Activated naive CD4-positive, alpha-beta T cell treated with anti-CD3 and anti-CD28 coated beads, Interleukin-2, amount 10 ng/mL, durations not matched to agents 7 days and 5 days (primary cell): ENCODE measurements at regions not wholly inside any gene's neighbourhood (a gene's known extent, or its start where the extent isn't known, plus 50 kb on each side); places are given as distances from the start of the nearest gene placed in this dataset.

Source experiments
- CTCF ChIA-PET: fragments of 350-600 bp; sonication (Branson Sonifier 250); formaldehyde crosslinking; loops from one replicate; lab custom pipeline; 2021; ENCODE audit warnings: antibody characterized with exemption; lab: Charles Lee
- DNase-seq: peaks from one replicate; pipeline ENCODE4 v3.0.0-alpha.2; 2020
- H3K27ac Mint-ChIP-seq: one replicate; pipeline ENCODE4 v1.8.0; 2021; ENCODE audit warnings: mild to moderate bottlenecking, moderate library complexity, mixed read lengths
- H3K27me3 Mint-ChIP-seq: one replicate; pipeline ENCODE4 v1.8.0; 2021; ENCODE audit warnings: mild to moderate bottlenecking, mixed read lengths
- H3K36me3 Mint-ChIP-seq: one replicate; pipeline ENCODE4 v1.8.0; 2021; ENCODE audit warnings: mixed read lengths
- H3K4me1 Mint-ChIP-seq: one replicate; pipeline ENCODE4 v1.8.0; 2021; ENCODE audit warnings: mixed read lengths
- H3K4me3 Mint-ChIP-seq: one replicate; pipeline ENCODE4 v1.8.0; 2021; ENCODE audit warnings: mild to moderate bottlenecking, moderate library complexity, mixed read lengths
- H3K9me3 Mint-ChIP-seq: one replicate; pipeline ENCODE4 v1.8.0; 2021; ENCODE audit warnings: mixed read lengths

DNA sequence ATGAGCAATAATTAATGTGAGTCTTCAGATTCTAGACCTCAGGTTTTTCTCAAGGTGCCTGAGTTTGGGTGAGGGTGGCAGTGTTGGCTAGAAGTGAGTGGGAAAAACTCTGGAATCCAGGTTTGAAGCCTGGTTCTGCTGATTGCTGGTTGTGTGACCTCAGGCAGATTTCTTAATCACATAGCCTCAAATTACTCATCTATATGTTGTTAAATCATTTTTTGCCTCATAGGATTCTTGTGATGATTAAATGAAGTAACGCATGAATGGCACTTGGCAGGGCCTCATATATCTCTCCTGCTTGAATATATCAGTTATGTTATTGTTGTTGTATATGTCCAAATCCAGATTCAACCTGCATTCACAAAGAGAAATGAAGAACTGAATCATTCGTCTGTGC, 60.5 kb downstream of the NR2F2 start:
- H3K9me3 Mint-ChIP-seq: no peaks in the 10 kb centered on the region
- no peak overlapping the region for H3K4me3 Mint-ChIP-seq
- no peak for DNase-seq
- H3K27me3 Mint-ChIP-seq: no peaks in the 10 kb centered on the region
- H3K4me1 Mint-ChIP-seq: no peaks in the 10 kb centered on the region
- H3K36me3 Mint-ChIP-seq: no peaks in the 10 kb centered on the region
- H3K27ac Mint-ChIP-seq: no peak overlapping the region
- CTCF ChIA-PET: no interaction called here

DNA sequence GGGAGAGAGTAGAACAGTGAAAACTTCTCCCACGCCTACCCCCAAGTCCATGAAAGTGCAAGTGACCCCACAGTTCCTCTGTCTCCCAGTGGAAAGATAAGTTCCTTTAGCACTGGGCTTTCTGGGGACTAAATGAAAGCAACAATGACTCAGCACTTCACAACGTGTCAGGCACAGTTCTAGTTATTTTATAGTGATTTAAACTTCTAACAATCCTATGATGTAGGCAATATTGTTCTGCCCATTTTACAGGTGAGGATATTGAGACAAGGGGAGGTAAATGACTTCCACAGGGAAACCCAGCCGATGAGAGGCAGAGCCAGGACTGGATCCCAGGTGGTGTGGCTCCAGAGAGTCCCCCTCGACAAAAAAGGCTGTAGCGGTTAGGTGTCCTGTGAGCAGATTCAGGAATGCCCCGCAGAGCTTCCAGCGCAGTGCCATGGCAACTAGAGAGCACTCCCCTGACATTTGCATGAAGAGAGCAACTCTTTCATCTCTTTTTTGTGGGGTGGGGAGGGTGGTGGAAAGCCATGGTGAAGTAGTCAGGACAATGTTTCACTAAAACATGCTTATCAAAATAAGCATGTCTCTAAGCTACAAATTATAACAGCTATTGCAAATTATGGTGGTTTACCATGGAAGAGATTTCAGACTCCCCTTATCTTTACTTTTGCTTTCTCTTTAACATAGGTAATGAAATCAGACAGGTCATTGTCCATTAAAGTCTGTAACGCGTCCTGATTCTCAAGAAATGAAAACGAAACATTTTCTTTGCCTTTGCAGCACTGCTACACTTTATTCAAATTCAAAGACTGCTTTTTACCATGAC, 62.1 kb downstream of the NR2F2 start:
- Mint-ChIP-seq H3K27ac (no peak overlapping the region), H3K27me3 (no peaks in the 10 kb centered on the region), H3K4me3 (no peak overlapping the region), H3K4me1 (no peaks in the 10 kb centered on the region), H3K36me3 (no peaks in the 10 kb centered on the region), H3K9me3 (no peaks in the 10 kb centered on the region)
- CTCF ChIA-PET: no interaction called here
- DNase-seq: no peak

DNA sequence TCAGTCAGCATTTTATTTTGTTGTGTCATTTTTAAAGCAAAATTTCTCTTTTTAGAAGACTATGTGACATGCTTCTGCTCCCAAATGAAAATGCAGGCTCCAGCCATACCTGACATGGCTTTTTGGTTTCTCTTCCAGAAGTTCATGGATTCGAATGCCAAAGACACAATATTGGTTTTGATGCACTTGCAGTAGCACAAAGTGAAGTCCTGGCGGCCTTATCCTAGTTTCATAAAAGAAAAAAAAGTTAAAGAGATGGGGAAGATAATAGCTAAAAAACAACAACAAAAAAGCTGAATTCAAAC, 62.7 kb downstream of the NR2F2 start:
- Mint-ChIP-seq H3K36me3 (no peaks in the 10 kb centered on the region), H3K27ac (no peak overlapping the region), H3K9me3 (no peaks in the 10 kb centered on the region), H3K4me3 (no peak overlapping the region), H3K4me1 (no peaks in the 10 kb centered on the region), H3K27me3 (no peaks in the 10 kb centered on the region)
- no peak for DNase-seq
- CTCF ChIA-PET: no interaction called here

DNA sequence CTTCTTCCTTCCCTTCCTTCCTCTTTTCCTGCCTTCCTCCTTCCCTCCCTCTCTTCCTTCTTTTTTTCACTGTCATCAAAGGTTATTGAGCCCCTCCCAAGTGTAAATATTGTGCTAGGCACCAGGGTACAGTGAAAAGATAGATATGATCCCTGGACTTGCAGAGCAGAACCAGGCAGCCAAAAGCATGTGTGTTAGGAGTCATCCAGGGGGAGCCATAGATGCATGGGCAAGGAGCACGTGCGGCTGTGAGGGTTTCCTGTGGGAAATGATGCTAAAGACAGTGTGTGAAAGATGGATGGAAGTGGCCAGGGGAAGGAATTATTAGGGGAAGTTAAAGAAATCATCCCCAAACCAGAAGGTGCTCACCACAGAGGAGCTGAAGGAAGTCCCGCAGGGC, 65.2 kb downstream of the NR2F2 start:
- CTCF ChIA-PET: no interaction called here
- Mint-ChIP-seq H3K27ac (no peak overlapping the region), H3K36me3 (no peaks in the 10 kb centered on the region), H3K9me3 (no peaks in the 10 kb centered on the region), H3K4me1 (no peaks in the 10 kb centered on the region), H3K27me3 (no peaks in the 10 kb centered on the region), H3K4me3 (no peak overlapping the region)
- no peak for DNase-seq

DNA sequence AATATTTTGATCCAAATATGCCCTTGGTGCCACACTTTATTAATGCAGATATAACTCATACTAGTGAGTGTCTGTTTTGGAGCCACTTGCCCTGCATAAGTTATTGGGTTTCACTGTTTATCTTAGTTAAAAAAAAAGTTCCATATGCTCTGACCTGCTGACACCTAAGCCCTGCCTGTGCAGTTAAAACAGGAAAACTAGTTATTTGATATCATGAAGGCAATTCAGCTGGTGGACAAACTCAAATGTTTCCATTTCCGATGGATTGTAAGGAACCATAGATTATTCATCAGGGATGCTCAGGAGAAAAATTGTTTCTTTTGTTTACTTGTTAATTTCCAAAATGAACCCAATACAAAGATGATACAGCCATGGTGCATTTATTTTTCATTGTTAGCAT, 68.3 kb downstream of the NR2F2 start:
- no peaks in the 10 kb centered on the region for H3K9me3 Mint-ChIP-seq

DNA sequence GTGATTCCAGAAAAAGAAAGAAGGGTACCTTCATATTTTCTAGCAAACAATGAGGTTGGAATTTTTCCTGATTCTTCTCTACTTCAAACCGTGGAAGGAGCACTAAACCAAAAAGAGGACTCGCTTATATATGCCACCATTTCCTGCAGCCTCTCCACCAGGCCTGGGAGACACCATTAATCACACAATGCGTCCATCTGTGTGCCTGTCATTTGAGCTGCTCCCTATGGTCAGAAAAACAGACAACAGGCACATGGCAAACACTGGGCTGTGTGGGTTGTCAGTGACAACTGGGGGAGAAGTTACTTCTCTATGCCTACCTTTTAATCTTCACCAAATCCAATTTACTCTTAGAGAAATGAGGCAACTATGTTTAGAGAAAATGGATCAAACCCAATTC, 71.9 kb downstream of the NR2F2 start:
- Mint-ChIP-seq H3K9me3 (no peaks in the 10 kb centered on the region), H3K4me1 (no peaks in the 10 kb centered on the region), H3K27me3 (peaks cover 8% of the 10 kb centered on the region), H3K36me3 (no peaks in the 10 kb centered on the region), H3K27ac (no peak overlapping the region), H3K4me3 (no peak overlapping the region)
- DNase-seq: no peak
- CTCF ChIA-PET: no interaction called here

More for the DNA sequence above, 68.3 kb downstream of the NR2F2 start:
- no peaks in the 10 kb centered on the region for H3K4me1 Mint-ChIP-seq
- no peak for DNase-seq
- H3K36me3 Mint-ChIP-seq: no peaks in the 10 kb centered on the region
- H3K27me3 Mint-ChIP-seq: no peaks in the 10 kb centered on the region
- H3K27ac Mint-ChIP-seq: no peak overlapping the region
- CTCF ChIA-PET: no interaction called here
- no peak overlapping the region for H3K4me3 Mint-ChIP-seq

DNA sequence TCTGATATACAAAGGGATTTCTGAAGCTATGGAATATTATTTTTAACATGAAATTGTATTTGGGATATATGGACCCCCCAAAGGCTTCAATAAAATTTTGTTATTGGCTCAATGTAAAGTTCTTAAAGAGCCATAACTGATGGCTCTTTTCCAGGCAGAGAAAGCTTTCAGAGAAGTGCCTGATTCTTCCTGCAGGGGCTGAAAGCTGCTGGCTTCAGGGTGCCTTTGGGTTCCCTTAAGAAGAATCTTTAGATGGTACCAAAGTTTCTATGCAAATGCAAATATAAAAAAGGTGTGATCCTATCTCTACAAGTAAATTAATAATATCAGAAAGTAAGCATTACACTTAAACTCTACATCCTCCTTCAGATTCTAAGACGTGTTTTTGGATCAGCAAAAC, 72.6 kb downstream of the NR2F2 start:
- CTCF ChIA-PET: no interaction called here
- no peaks in the 10 kb centered on the region for H3K36me3 Mint-ChIP-seq

DNA sequence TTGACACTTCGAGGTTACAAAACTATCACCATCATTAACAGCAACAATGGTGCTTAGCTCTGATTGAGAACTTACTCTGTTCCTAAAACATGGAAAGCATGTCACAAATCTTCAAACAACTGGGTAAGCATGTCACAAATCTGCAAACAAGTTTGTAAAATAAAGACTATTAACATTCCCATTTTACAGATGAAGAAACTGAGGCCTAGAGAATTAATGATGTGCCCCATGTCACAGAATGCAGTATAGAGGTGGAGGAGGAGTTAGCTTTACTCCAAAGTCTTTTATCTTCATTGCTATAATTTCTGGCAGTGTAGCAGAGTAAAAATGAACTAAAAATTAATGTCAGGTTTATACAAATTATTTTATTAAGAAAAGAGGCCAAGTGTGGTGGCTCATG, 73.4 kb downstream of the NR2F2 start:
- CTCF ChIA-PET: no interaction called here
- Mint-ChIP-seq H3K9me3 (no peaks in the 10 kb centered on the region), H3K4me1 (no peaks in the 10 kb centered on the region), H3K4me3 (no peak overlapping the region), H3K27me3 (peaks cover 23% of the 10 kb centered on the region), H3K27ac (no peak overlapping the region), H3K36me3 (no peaks in the 10 kb centered on the region)
- no peak for DNase-seq

More for the DNA sequence above, 72.6 kb downstream of the NR2F2 start:
- Mint-ChIP-seq H3K4me3 (no peak overlapping the region), H3K9me3 (no peaks in the 10 kb centered on the region), H3K4me1 (no peaks in the 10 kb centered on the region), H3K27ac (no peak overlapping the region), H3K27me3 (peaks cover 15% of the 10 kb centered on the region)
- DNase-seq: no peak

DNA sequence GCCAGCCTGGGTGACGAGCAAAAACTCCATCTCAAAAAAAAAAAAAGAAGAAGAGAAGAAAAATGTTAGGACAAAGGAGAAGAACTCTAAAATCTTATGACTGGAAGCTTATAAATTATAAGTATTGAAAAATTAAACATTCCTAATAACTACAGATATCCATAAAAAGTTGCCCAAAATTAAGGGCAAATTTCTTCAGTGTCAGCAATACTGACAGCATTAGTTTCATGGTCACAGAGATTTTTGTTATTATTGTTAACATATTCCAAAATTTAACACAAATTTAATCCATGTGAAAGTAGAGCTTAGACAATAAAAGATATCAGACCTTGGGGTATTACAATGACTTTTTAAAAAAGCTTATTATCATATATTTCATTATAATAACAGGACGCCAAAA, 74.1 kb downstream of the NR2F2 start:
- Mint-ChIP-seq H3K27me3 (peaks cover 29% of the 10 kb centered on the region), H3K9me3 (no peaks in the 10 kb centered on the region), H3K4me3 (no peak overlapping the region), H3K4me1 (no peaks in the 10 kb centered on the region), H3K36me3 (no peaks in the 10 kb centered on the region), H3K27ac (no peak overlapping the region)
- no peak for DNase-seq
- CTCF ChIA-PET: no interaction called here

DNA sequence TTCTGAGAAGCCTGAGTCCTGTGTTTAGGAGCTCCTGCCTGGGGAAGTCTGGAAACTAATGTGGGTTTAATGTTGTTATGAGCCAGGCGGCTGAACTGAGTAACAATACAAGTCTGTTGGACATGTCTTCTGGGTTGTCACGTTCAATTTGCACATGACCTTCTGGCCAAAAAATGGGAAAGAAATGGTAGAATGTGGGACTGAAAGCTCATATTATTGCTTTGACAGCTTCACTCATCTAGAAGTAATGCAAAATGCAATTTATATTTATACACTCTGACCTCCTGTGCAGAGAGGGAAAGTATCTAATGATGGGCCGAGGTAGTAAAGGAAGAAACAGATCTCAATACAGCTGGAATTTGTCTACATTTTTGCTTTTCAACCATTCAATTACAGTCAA, 75.8 kb downstream of the NR2F2 start:
- no peak for DNase-seq
- Mint-ChIP-seq H3K9me3 (no peaks in the 10 kb centered on the region), H3K27ac (no peak overlapping the region), H3K4me1 (no peaks in the 10 kb centered on the region), H3K36me3 (no peaks in the 10 kb centered on the region), H3K27me3 (peaks cover 47% of the 10 kb centered on the region), H3K4me3 (no peak overlapping the region)
- CTCF ChIA-PET: no interaction called here

DNA sequence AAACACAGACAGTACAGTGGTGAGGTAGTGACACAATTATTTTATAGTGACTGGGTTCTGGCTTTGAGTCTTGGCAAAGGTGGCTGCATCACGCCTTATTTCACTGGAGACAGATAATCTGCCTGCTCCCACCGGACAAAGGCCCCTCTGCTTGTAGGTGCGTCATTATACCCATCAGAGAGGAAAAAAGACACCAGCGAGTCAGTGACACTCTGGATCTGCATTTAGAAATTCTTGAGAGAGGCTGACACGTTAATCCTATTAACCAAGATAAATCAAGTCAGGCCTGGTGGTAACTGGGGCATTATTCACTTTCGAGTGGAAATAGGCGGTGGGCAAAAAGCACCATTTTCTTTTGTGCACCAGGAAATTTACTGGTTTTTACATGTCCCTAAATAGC, 76.2 kb downstream of the NR2F2 start:
- DNase-seq: no peak
- Mint-ChIP-seq H3K36me3 (no peaks in the 10 kb centered on the region), H3K27me3 (peaks cover 51% of the 10 kb centered on the region), H3K27ac (no peak overlapping the region), H3K4me1 (no peaks in the 10 kb centered on the region), H3K4me3 (no peak overlapping the region), H3K9me3 (no peaks in the 10 kb centered on the region)
- CTCF ChIA-PET: no interaction called here

DNA sequence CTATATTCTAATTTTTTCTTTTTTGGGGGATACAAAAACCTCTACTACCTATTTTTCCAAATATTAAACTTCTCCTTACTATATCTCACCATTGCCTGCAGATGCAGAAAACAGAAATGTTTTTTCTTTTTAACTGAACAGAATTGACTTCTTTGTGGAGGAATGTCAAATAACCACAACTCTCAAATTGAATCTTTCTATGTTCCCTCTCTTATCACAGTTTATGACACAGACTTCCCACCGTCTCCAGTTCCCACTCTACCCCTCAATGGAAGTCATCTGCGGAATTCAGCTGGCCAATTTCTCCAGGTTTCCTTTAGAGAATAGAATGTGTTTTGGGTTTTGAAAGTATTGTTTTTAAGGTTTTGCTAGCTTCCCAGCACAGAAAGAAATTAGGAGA, 77.0 kb downstream of the NR2F2 start:
- CTCF ChIA-PET: no interaction called here
- Mint-ChIP-seq H3K4me3 (no peak overlapping the region), H3K36me3 (no peaks in the 10 kb centered on the region)

DNA sequence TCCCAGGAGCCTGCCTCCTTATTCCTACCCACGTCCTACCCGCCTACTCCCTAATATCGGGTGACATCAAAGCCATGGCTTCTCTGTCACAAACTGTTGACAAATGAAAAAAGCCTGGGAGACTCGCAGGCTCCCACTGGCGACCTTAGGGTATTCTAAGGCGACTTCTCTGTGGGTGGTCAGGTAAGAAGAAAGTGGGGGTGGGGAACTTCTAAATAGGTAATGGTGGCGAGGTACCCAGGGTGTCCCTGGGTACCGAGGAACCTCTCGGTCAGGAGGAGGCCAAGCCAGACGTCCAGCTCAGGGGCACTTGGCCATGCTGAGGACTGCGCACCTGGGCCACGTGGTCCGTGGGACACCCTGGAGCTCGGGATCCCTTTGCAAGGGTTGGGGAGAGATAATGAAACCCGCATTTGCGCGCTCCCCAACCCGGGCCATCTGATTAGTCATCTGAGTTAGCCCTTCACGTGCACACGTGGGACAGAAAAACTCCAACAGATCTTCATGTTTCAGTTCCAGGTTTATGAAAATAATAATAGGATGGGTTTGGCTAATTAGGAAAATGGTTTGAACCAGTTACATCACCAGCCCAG, 78.2 kb downstream of the NR2F2 start:
- Mint-ChIP-seq H3K4me3 (no peak overlapping the region), H3K36me3 (no peaks in the 10 kb centered on the region), H3K4me1 (no peaks in the 10 kb centered on the region), H3K27ac (no peak overlapping the region), H3K9me3 (no peaks in the 10 kb centered on the region), H3K27me3 (peaks cover 71% of the 10 kb centered on the region)
- CTCF ChIA-PET: no interaction called here
- DNase-seq: no peak

More for the DNA sequence above, 77.0 kb downstream of the NR2F2 start:
- H3K4me1 Mint-ChIP-seq: no peaks in the 10 kb centered on the region
- no peak for DNase-seq
- no peak overlapping the region for H3K27ac Mint-ChIP-seq
- H3K9me3 Mint-ChIP-seq: no peaks in the 10 kb centered on the region
- peaks cover 59% of the 10 kb centered on the region for H3K27me3 Mint-ChIP-seq

DNA sequence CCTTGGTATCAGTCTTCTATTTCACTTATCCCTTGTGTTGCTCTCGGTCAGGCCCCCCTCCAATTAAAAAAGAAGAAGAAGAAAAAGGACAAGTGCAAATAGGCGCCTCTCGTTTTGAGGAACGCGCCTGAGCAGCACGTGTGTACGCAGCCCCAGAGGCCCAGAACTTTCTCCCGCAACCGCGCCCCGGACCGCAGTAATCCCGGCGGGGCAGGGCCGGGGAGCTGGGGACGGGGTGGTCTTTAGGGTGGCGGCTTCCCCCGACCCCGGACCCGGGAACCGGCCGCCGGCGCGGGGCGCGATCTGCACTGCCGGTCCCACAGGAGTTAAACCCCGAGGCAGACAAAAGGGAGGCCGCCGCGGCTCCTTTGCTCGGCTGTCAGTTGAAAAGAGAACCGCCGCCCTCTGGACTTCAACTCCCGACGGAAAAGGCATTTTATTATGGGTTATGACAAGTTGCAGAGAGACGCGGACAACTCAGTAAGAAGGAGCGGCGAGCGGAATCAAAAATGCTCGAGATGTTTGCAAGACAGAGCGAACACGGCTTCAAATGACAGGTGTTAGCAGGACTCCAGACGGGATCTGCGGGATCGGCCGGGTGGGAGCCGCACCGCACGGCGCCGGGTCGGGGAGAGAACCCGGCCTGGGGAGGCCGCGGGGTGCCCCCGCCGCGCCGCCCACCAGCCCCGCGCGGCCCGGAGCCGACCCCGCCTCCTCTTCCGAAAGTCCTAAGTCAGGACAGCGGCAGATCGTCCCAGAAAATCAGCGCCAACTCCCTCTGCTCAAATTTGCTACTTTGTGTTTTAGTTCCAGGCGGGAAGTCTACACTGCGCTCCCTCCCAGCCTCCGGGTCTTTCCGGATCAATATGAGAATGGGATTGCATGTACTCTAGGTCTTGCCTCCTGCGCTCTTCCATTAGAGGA, 79.0 kb downstream of the NR2F2 start:
- Mint-ChIP-seq H3K36me3 (no peaks in the 10 kb centered on the region), H3K27me3 (peaks cover 79% of the 10 kb centered on the region), H3K4me3 (no peak overlapping the region), H3K9me3 (no peaks in the 10 kb centered on the region), H3K4me1 (no peaks in the 10 kb centered on the region), H3K27ac (no peak overlapping the region)
- CTCF ChIA-PET: no interaction called here
- DNase-seq: no peak
